H1 (cell line): ENCODE measurements at regions not wholly inside any gene's neighbourhood (a gene's known extent, or its start where the extent isn't known, plus 50 kb on each side); places are given as distances from the start of the nearest gene placed in this dataset.

ENCODE experiments used
- CTCF ChIA-PET: fragments of 300-600 bp; sonication (Branson Sonifier 250); formaldehyde crosslinking; loops from one replicate; lab custom pipeline; 2021; ENCODE audit not compliant: partially characterized antibody; lab: Charles Lee
- POLR2A ChIA-PET: fragments of 300-600 bp; sonication (Branson Sonifier 250); formaldehyde crosslinking; loops from one replicate; lab custom pipeline; 2021; ENCODE audit warnings: inconsistent platforms; ENCODE audit not compliant: partially characterized antibody; lab: Charles Lee
- DNase-seq, 2 experiments: peaks; one replicate each; pipeline versions ENCODE4 v3.0.0 to v3.0.0-alpha.2; 2010 to 2022; ENCODE audit warnings: low spot score in 2 of 2, low read depth in 1 of 2, mixed read lengths in 1 of 2
- FAIRE-seq: peaks from 2 replicates; lab custom pipeline; 2011; peaks lifted over from hg19 to GRCh38; lab: Jason Lieb, UNC
- H2AFZ ChIP-seq: 2 replicates; pipeline ENCODE4 v1.8.1; 2012; ENCODE audit warnings: low read length, inconsistent platforms
- H2AK5ac ChIP-seq: 2 replicates; pipeline ENCODE4 v1.6.1; 2013; ENCODE audit warnings: low read depth, low read length
- H2BK120ac ChIP-seq: replicated peaks from 2 replicates; pipeline ENCODE3; 2013; ENCODE audit warnings: low read depth, low read length, inconsistent platforms
- H2BK12ac ChIP-seq: 2 replicates; pipeline ENCODE4 v1.6.1; 2013; ENCODE audit warnings: low read depth, low read length
- H2BK15ac ChIP-seq: 2 replicates; pipeline ENCODE4 v1.6.1; 2013; ENCODE audit warnings: low read length
- H2BK20ac ChIP-seq: 2 replicates; pipeline ENCODE4 v1.6.1; 2013; ENCODE audit warnings: low read length
- H2BK5ac ChIP-seq: 2 replicates; pipeline ENCODE4 v1.6.1; 2013; ENCODE audit warnings: low read depth, low read length
- H3K14ac ChIP-seq: 2 replicates; pipeline ENCODE4 v1.6.1; 2013; ENCODE audit warnings: inconsistent platforms; ENCODE audit not compliant: insufficient read length
- H3K18ac ChIP-seq: 2 replicates; pipeline ENCODE4 v1.6.1; 2013; ENCODE audit warnings: low read length; ENCODE audit errors: extremely low read depth
- H3K23ac ChIP-seq: 2 replicates; pipeline ENCODE4 v1.6.1; 2013; ENCODE audit warnings: inconsistent platforms; ENCODE audit not compliant: insufficient read length
- H3K23me2 ChIP-seq: 2 replicates; pipeline ENCODE4 v1.6.1; 2013; ENCODE audit warnings: low read depth, low read length
- H3K27ac ChIP-seq: 2 replicates; pipeline ENCODE4 v1.6.1; 2011; ENCODE audit warnings: low read depth, low read length, inconsistent platforms
- H3K27me3 ChIP-seq, 4 experiments: replicated peaks in 1 of 4; 1 replicate in 1 of 4; 2 replicates in 3 of 4; pipeline versions ENCODE4 v1.6.1 to v1.8.1; 2011 to 2013; ENCODE audit warnings: low read length in 3 of 4, mild to moderate bottlenecking in 3 of 4, inconsistent platforms in 2 of 4, mixed read lengths in 2 of 4, moderate library complexity in 1 of 4; ENCODE audit not compliant: control insufficient read depth in 3 of 4, insufficient read depth in 3 of 4; ENCODE audit errors: extremely low read depth in 1 of 4
- H3K36me3 ChIP-seq, 4 experiments: 2 replicates each; pipeline versions ENCODE4 v1.6.1 to v1.8.1; 2011 to 2013; ENCODE audit warnings: mild to moderate bottlenecking in 4 of 4, low read length in 3 of 4, moderate library complexity in 2 of 4, control low read depth in 1 of 4, inconsistent platforms in 1 of 4; ENCODE audit not compliant: insufficient read depth in 4 of 4, control insufficient read depth in 2 of 4
- H3K4ac ChIP-seq: replicated peaks from 2 replicates; pipeline ENCODE3; 2013; ENCODE audit warnings: low read length, low read depth, mixed read lengths, inconsistent platforms; ENCODE audit not compliant: insufficient read length
- H3K4me1 ChIP-seq, 4 experiments: replicated peaks in 1 of 4; 1 replicate in 1 of 4; 2 replicates in 3 of 4; pipeline versions ENCODE4 v1.6.1 to v1.8.1; 2011 to 2013; ENCODE audit warnings: low read length in 3 of 4, inconsistent platforms in 2 of 4, mixed read lengths in 1 of 4; ENCODE audit not compliant: insufficient read depth in 4 of 4, control insufficient read depth in 3 of 4
- H3K4me2 ChIP-seq, 2 experiments: 2 replicates each; pipeline versions ENCODE4 v1.6.1 to v1.8.1; 2011 to 2013; ENCODE audit warnings: low read depth in 2 of 2, low read length in 2 of 2, control low read depth in 1 of 2, inconsistent platforms in 1 of 2, mild to moderate bottlenecking in 1 of 2; ENCODE audit not compliant: insufficient read depth in 1 of 2
- H3K4me3 ChIP-seq, 4 experiments: fragments of 200-600, 300-600 bp in 1 of 4; sonication (generic), shearing (Covaris generic), sonication (Bioruptor Twin) in 1 of 4; 2 replicates each; pipeline versions ENCODE4 v1.5.1 to v1.8.1; 2011 to 2016; ENCODE audit warnings: low read length in 4 of 4, low read depth in 3 of 4, control low read depth in 2 of 4, inconsistent platforms in 2 of 4, mild to moderate bottlenecking in 2 of 4, mixed read lengths in 1 of 4, moderate library complexity in 1 of 4; ENCODE audit not compliant: insufficient read depth in 2 of 4; ENCODE audit errors: extremely low read depth in 1 of 4
- H3K56ac ChIP-seq: replicated peaks from 2 replicates; pipeline ENCODE3; 2013; ENCODE audit warnings: low read depth, mild to moderate bottlenecking, mixed read lengths, low read length, inconsistent platforms; ENCODE audit not compliant: insufficient read length
- H3K79me1 ChIP-seq: 2 replicates; pipeline ENCODE4 v1.6.1; 2013; ENCODE audit warnings: low read depth, low read length, control low read depth
- H3K79me2 ChIP-seq, 2 experiments: 2 replicates each; pipeline versions ENCODE4 v1.6.1 to v1.8.1; 2012 to 2013; ENCODE audit warnings: low read length in 2 of 2, mild to moderate bottlenecking in 2 of 2, inconsistent platforms in 1 of 2; ENCODE audit not compliant: insufficient read depth in 2 of 2, control insufficient read depth in 1 of 2
- H3K9ac ChIP-seq, 4 experiments: replicated peaks in 1 of 4; 1 replicate in 1 of 4; 2 replicates in 3 of 4; pipeline versions ENCODE4 v1.6.1 to v1.8.1; 2011 to 2013; ENCODE audit warnings: low read depth in 3 of 4, low read length in 3 of 4, control low read depth in 2 of 4, mild to moderate bottlenecking in 2 of 4, moderate library complexity in 2 of 4, inconsistent platforms in 1 of 4; ENCODE audit errors: extremely low read depth in 1 of 4
- H3K9me3 ChIP-seq, 2 experiments: 2 replicates each; pipeline versions ENCODE4 v1.6.1 to v1.8.1; 2012 to 2013; ENCODE audit warnings: mild to moderate bottlenecking in 2 of 2, moderate library complexity in 2 of 2, control low read depth in 1 of 2, inconsistent platforms in 1 of 2, low read depth in 1 of 2, low read length in 1 of 2, mixed read lengths in 1 of 2; ENCODE audit not compliant: insufficient read depth in 2 of 2
- H4K20me1 ChIP-seq, 2 experiments: replicated peaks in 1 of 2; 2 replicates each; pipeline versions ENCODE3 to v1.8.1; 2011 to 2013; ENCODE audit warnings: inconsistent platforms in 2 of 2, low read length in 2 of 2, mild to moderate bottlenecking in 1 of 2; ENCODE audit not compliant: insufficient read depth in 2 of 2, control insufficient read depth in 1 of 2
- H4K5ac ChIP-seq: 2 replicates; pipeline ENCODE4 v1.6.1; 2013; ENCODE audit warnings: low read length, low read depth, mixed read lengths, inconsistent platforms; ENCODE audit not compliant: insufficient read length
- H4K8ac ChIP-seq: 2 replicates; pipeline ENCODE4 v1.8.0; 2013; ENCODE audit warnings: mild to moderate bottlenecking, moderate library complexity, low read length, inconsistent platforms; ENCODE audit not compliant: insufficient read depth; ENCODE audit errors: extremely low read depth
- H4K91ac ChIP-seq: replicated peaks from 2 replicates; pipeline ENCODE3; 2013; ENCODE audit warnings: low read length, mixed read lengths, inconsistent platforms; ENCODE audit not compliant: insufficient read length
- ASH2L ChIP-seq: fragments of 200-600, 300-600 bp; sonication (generic); IDR thresholded peaks from one replicate; pipeline ENCODE4 v1.7.1; 2017; ENCODE audit warnings: low read length
- CBX8 ChIP-seq: fragments of 300-800, 300-1000 bp; sonication (generic); IDR thresholded peaks from 2 replicates; pipeline ENCODE4 v1.7.1; 2016; ENCODE audit warnings: low read depth, low read length, borderline replicate concordance
- CHD2 ChIP-seq: IDR thresholded peaks from 2 replicates; pipeline ENCODE4 v1.6.1; 2012; ENCODE audit warnings: low read length, improper control_type of control experiment
- CREB1 ChIP-seq: IDR thresholded peaks from 2 replicates; pipeline ENCODE4 v1.6.1; 2012; ENCODE audit warnings: inconsistent platforms
- EZH2 ChIP-seq: fragments of 200-600 bp; sonication (generic); IDR thresholded peaks from 2 replicates; pipeline ENCODE4 v1.7.1; 2012; ENCODE audit warnings: low read depth, mild to moderate bottlenecking, moderate library complexity, low read length, inconsistent platforms; ENCODE audit not compliant: severe bottlenecking
- HDAC2 ChIP-seq, 2 experiments: fragments of 300-600 bp in 1 of 2; sonication (generic) in 1 of 2; IDR thresholded peaks; 2 replicates each; pipeline ENCODE4 v1.6.1; 2011 to 2012; ENCODE audit warnings: low read depth in 2 of 2, low read length in 2 of 2, mild to moderate bottlenecking in 2 of 2, moderate library complexity in 2 of 2, borderline replicate concordance in 1 of 2, inconsistent platforms in 1 of 2
- JUND ChIP-seq: IDR thresholded peaks from 2 replicates; pipeline ENCODE4 v1.6.1; 2011; ENCODE audit warnings: mild to moderate bottlenecking, improper control_type of control experiment, low read length
- PHF8 ChIP-seq: fragments of 200-600 bp; sonication (generic); conservative IDR thresholded peaks from 2 replicates; pipeline ENCODE4 v1.7.1; 2012; ENCODE audit warnings: low read depth, mild to moderate bottlenecking, inconsistent platforms, low read length, moderate library complexity
- POLR2AphosphoS5 ChIP-seq: IDR thresholded peaks from 2 replicates; pipeline ENCODE4 v1.6.1; 2011; ENCODE audit warnings: low read depth, low read length
- TAF1 ChIP-seq: IDR thresholded peaks from 2 replicates; pipeline ENCODE4 v1.6.1; 2011; ENCODE audit warnings: mild to moderate bottlenecking, low read depth, low read length
- TAF7 ChIP-seq: optimal IDR thresholded peaks from 2 replicates; pipeline ENCODE3; 2011; ENCODE audit warnings: low read depth, mild to moderate bottlenecking, inconsistent platforms, low read length, moderate library complexity, borderline replicate concordance
- TBP ChIP-seq: IDR thresholded peaks from 2 replicates; pipeline ENCODE4 v1.6.1; 2011; ENCODE audit warnings: low read depth, low read length, improper control_type of control experiment
- ZNF274 ChIP-seq: IDR thresholded peaks from 2 replicates; pipeline ENCODE4 v1.7.0; 2012; ENCODE audit warnings: low read length, borderline replicate concordance; ENCODE audit errors: extremely low read depth
- WGBS, 2 experiments: shearing (Covaris generic) in 1 of 2; methylation state at CpG; one replicate each; pipeline versions ENCODE4 v1.1.6 to v1.1.7; 2013 to 2015; ENCODE audit warnings: low lambda C conversion rate in 2 of 2, mixed read lengths in 2 of 2, inconsistent platforms in 1 of 2, low coverage in 1 of 2, missing lambda C conversion rate in 1 of 2; ENCODE audit not compliant: insufficient replicate concordance in 2 of 2, insufficient coverage in 1 of 2, insufficient read length in 1 of 2; ENCODE audit errors: extremely low coverage in 1 of 2, missing lambda C conversion rate in 1 of 2; 5-methylcytosine and 5-hydroxymethylcytosine counted together
- TF ChIP-seq, protein P1 (sequence below): IDR thresholded peaks from 2 replicates; pipeline ENCODE4 v1.6.1; 2012; ENCODE audit warnings: low read length, inconsistent platforms

DNA sequence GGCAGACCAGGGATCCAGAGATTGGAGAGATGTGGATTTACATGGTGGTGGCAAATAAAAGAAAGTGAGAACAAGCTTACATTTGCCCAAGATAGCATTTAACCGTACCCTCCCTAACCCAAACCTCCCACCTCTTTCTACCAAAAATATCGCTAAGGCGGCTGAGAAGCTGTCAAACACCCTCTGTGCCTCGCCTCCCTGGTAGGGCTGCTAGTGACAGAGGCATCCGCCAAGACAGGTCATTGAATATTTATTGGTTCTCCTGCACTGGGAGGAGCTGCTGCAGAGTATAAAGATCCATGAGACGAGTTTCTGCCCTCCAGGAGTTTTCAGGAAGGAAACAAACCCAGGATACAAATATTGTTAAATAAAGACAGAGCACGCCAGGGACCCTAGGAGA is 107.3 kb upstream of the TMC3 start:
- no peak overlapping the region for H2AK5ac ChIP-seq
- no peak overlapping the region for H3K18ac ChIP-seq
- no peak overlapping the region for H3K23ac ChIP-seq
- H3K36me3 ChIP-seq, result no peaks in the 10 kb centered on the region
- H3K4me3 ChIP-seq, result no peak overlapping the region
- H3K56ac ChIP-seq, result no peak overlapping the region
- H3K27ac ChIP-seq, result no peak overlapping the region
- H3K27me3 ChIP-seq, result no peaks in the 10 kb centered on the region
- H4K5ac ChIP-seq, result no peak overlapping the region
- H2BK12ac ChIP-seq, result no peak overlapping the region
- H3K23me2 ChIP-seq, result no peaks in the 10 kb centered on the region
- H3K79me1 ChIP-seq, result no peaks in the 10 kb centered on the region
- H3K4ac ChIP-seq, result no peak overlapping the region
- H4K20me1 ChIP-seq, result no peaks in the 10 kb centered on the region
- no peak overlapping the region for H4K91ac ChIP-seq
- CTCF ChIA-PET, result interaction anchor here (0.6 to 4.2 kb wide), 40 partner anchors 9 to 901 kb away, joined by 3 to 29 read pairs (median 4); partner anchors contain the start of gene TMC3
- no peak overlapping the region for H2BK5ac ChIP-seq
- no peak overlapping the region for H4K8ac ChIP-seq
- no peak overlapping the region for H2BK120ac ChIP-seq
- no peak overlapping the region for H2BK20ac ChIP-seq
- FAIRE-seq (no peak), DNase-seq (no peak)
- H2BK15ac ChIP-seq, result no peak overlapping the region
- WGBS, 2 experiments, result 91% methylated on average over 7 of the region's 7 CpGs; no CpG with 5 or more reads in 1 of the 2 experiments
- H2AFZ ChIP-seq, result no peak overlapping the region
- POLR2A ChIA-PET, result no interaction called here
- H3K9me3 ChIP-seq, result no peaks in the 10 kb centered on the region
- no peak overlapping the region for H3K14ac ChIP-seq
- H3K9ac ChIP-seq, result no peak overlapping the region
- H3K4me2 ChIP-seq, result no peak overlapping the region
- H3K79me2 ChIP-seq, result no peaks in the 10 kb centered on the region
- H3K4me1 ChIP-seq, result peaks cover 0 to 3% (median 0%) of the 10 kb centered on the region in 4 experiments; a peak in 2 of 7 replicates
- TF ChIP-seq TAF1 (no peak), JUND (no peak), EZH2 (no peak), HDAC2 (IDR thresholded peaks at IDR 0.05; ENCODE audit: borderline replicate concordance in 1 of 2, low read depth in 2 of 2, low read length in 2 of 2) (no peak), CHD2 (no peak), CBX8 (no peak), TAF7 (no peak), POLR2AphosphoS5 (no peak), ZNF274 (no peak), TBP (no peak), ASH2L (no peak), PHF8 (no peak), CREB1 (no peak)
- TF ChIP-seq, protein P1, sequence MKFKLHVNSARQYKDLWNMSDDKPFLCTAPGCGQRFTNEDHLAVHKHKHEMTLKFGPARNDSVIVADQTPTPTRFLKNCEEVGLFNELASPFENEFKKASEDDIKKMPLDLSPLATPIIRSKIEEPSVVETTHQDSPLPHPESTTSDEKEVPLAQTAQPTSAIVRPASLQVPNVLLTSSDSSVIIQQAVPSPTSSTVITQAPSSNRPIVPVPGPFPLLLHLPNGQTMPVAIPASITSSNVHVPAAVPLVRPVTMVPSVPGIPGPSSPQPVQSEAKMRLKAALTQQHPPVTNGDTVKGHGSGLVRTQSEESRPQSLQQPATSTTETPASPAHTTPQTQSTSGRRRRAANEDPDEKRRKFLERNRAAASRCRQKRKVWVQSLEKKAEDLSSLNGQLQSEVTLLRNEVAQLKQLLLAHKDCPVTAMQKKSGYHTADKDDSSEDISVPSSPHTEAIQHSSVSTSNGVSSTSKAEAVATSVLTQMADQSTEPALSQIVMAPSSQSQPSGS, result no peak
